Activated T-cell treated with anti-CD3 and anti-CD28 coated beads for 4 hours (primary cell): ENCODE measurements at regions not wholly inside any gene's neighbourhood (a gene's known extent, or its start where the extent isn't known, plus 50 kb on each side); places are given as distances from the start of the nearest gene placed in this dataset.
"Not testable (repeated sequence)": the region's sequence is repeated elsewhere in the genome, so short reads cannot be mapped to it uniquely, and the experiment has no call there.

Source experiments
- DNase-seq: peaks from one replicate; pipeline ENCODE4 v3.0.0-alpha.2; 2020

GRCh38 chr10:118918587-118918986, 110.9 kb upstream of the NANOS1 start:
- no peak for DNase-seq

DNA sequence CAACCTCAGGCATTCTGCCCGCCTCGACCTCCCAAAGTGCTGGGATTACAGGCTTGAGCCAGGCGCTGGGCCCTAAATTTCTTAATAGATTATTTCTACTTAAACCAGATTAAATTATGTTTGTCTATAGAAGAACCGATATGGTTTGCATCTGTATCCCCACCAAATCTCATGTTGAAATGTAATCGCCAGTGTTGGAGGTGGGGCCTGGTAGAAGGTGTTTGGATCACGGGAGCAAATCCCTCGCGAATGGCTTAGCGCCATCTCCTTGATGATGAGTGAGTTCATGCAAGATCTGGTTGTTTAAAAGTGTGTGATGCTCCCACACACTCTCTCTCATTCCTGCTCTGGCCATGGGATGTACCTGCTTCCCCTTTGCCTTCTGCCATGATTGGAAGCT, 109.3 kb upstream of the NANOS1 start:
- DNase-seq: no peak

DNA sequence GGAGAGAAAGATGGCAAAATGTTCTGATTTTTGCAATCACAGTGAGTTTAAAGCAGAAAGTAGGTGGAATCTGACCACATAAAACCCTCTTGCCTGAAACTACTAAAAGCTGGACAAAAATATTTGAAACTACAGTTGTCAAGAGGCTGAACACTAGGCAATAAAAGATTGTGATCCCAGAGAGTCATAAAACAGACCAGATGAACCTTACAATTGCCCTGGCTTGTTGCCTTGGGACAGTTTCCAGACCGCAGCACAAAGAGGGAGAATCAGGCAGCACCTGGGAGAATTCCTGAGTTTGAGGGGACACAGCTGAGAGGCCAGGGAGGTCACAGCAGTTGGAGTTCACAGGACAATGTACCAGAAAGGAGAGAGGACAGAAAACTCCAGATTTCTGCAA, 107.3 kb upstream of the NANOS1 start:
- no peak for DNase-seq

GRCh38 chr10:118922972-118923371, 106.5 kb upstream of the NANOS1 start:
- no peak for DNase-seq

- no peak for DNase-seq
Measured at GRCh38 chr10:118924493-118924892, 105.0 kb upstream of the NANOS1 start.

DNA sequence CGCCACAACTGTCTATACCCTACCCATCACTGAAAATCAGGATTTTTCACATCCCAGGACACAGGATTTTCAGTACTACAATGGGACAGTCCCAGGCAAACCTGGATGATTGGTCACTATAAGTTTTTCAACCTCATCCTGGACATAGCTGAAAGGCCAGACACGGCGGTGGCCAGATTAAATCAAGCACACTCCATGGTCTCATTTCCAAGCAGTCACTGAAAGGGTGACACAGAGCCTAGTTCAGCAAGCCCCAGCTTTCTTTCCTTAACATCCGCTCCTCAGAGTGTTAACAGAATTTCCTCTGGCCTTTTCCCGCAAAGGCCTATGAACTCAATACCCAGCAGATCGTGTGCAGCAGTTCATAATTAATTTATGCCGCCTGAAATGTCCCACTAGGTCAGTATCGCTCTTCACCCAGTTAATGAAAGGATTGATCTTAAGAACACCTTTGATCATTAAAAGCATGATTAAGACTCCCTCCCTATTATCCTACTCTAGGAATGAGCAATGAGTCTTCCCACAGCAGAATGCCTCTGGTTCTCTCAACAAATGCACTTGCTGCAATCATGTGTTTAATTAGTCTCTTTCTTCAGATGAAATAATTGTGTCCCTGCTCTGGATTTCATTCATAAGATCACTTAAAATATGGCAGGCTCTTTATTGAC, 104.0 kb upstream of the NANOS1 start:
- DNase-seq: no peak

DNA sequence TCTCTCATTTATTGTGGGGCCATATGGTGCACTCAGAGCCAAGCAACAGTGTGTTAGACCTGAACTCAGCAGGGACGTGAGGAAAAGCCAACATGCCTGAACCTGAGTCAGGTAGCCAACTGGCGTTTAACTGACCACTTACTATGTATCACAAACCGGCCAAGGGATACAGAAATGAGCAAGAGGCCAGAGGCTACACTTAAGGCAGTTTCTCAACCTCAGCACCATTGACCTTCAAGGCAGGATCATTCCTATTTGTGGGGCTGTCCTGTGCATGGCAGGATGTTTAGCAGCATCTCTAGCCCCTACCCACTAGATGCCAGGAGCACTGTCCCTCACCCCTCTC, 103.5 kb upstream of the NANOS1 start:
- no peak for DNase-seq

DNA sequence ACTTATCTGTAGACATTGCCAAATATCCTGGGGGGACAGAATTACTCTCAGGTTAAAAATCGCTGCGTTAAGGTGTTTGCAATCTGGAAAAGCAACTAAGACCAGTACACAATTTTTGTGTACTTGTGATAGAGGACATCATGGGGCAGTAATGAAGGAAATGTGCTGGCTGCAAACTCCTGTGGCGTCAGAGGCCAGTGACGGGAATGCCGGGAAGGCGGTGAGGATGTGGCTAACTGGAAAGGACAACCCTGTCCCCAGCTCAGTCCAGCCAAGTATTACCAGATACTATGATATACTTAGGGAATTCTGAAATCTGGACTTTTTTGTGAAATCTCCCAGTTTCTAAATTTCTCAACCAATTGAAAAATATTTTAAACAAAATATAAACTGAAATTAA, 103.1 kb upstream of the NANOS1 start:
- no peak for DNase-seq

- DNase-seq: no peak
Measured at GRCh38 chr10:118926903-118927302, 102.6 kb upstream of the NANOS1 start.

DNA sequence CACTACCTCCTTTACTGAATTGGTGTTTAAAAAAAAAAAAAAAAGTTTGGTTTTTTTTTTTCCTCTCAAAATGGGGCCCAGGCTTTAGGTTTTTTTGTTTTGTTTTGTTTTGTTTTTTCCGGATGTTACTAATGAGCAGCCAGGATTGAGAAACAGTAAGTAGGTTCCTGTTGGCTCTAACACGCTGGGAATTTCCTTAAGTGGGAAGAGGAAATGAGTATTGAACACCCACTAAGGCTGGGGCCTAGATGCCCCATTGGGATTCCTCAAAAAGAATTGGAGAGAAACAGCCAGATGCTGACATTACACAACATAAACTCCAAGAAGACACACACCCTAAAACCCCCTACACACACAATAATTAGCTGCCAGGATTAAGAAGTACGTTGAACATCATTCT, 102.2 kb upstream of the NANOS1 start:
- DNase-seq: no peak

DNA sequence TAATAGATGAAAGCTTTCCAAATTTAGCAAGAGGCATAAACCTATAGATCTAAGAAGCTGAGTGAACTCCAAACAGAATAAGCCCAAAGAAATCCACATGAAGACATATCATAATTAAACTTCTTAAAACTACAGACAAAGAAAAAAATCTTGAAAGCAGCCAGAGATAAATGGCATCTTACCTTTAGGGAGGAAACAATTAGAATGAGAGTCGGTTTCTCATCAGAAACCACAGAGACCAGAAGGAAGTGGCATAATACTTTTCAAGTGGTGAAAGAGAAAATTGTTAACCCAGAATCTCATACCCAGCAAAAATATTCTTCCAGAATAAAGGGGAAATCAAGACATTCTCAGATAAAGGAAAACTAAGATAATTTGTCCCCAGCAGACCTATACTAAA, 98.9 kb upstream of the NANOS1 start:
- DNase-seq: no peak

DNA sequence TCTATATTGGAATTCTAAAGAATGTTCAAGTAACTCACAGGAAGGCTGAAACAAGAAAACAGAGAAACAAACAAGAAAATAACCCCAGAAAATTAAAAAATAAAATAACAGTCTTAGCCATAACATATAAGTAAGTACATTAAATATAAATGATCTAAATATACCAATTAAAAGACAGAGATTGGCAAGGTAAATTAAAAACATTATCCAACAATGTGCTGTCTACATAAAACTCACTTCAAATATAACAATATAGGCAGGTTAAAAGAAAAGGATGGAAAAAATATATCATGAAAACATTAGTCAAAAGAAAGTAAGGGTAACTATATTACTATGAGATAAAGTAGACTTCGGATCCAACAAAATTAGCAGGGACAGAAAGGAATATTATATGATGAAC, 98.1 kb upstream of the NANOS1 start:
- DNase-seq: no peak

GRCh38 chr10:118932154-118932553, 97.4 kb upstream of the NANOS1 start:
- DNase-seq: not testable (repeated sequence)

GRCh38 chr10:118937226-118937625, 92.3 kb upstream of the NANOS1 start:
- DNase-seq: no peak

DNA sequence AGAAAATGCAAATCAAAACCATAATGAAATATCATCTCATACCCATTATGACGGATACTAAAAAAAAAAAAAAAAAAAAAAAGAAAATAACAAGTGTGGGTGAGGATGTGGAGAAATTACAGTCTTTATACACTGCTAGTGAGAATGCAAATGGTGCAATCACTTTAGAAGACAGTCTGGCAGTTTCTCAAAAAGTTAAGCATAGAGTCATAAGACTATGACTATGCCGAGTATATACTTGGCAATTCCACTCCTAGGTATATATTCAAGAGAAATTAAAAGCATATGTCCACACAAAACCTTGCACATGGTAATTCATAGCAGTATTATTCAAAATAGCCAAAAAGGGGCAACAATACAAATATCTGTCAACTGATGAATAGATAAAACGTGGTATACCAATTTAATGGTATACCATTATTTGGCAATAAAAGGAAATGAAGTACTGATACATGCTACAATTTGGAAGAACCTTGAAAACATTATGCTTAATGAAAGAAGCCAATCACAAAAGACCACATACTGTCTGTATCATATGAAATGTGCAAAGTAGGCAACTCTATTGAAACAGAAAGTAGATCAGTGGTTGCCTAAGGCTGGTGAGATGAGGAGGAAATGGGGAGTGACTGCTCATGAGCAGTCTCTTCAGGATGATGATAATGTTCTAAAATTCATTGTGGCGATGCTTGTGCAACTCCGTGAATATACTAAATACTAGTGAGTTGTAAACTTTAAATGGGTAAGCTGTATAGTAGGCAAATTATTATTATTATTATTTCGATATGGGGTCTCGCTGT, 90.1 kb upstream of the NANOS1 start:
- DNase-seq: no peak

DNA sequence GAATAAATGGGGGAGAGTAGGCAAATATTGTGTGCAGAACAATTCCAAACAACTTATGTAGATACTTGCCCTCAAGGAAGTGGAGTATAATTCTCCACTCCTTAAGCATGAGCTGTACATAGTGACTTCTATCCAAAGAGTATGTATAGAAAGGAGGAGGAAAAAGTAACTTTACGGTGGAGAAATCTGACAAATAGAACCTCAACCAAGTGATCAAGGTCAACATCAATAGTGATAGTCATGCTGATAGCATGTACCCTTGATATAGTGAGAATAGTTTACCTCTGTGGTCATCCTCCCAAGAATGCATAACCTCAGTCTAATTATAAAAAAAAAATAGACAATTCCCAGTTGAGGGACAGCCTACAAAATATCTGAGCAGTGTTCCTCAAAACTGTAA, 89.1 kb upstream of the NANOS1 start:
- no peak for DNase-seq

GRCh38 chr10:118943253-118943652, 86.3 kb upstream of the NANOS1 start:
- DNase-seq: no peak

DNA sequence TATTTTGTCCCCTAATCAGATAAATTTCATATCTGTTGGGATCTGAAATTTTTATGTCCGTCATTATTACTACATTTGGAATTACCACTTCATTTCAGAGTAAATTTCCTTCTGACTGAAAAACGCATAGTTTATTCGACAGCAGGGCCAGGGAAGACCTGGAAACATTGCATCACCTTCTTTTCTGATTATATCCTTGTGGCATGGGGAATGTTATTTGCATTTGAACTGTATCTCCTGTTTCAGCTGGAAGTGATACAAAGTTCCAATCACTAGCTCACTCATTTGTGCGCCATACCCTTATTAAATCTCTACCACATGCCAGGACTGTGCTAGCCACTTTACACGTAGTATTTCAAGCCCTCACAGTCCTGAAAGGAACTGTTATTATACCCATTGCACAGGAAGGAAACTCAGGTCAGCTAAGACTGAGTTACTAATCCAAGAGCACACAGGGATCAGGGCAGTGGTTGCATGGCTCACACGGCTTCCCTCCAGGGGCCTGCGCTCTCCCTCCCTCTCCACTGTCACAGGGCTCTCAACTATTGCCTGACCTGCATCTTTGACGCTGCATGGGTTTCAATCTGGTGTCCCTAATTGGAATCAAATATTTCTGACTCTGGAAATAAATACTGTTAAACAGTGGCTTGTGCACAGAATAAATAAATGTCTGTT, 84.4 kb upstream of the NANOS1 start:
- no peak for DNase-seq

DNA sequence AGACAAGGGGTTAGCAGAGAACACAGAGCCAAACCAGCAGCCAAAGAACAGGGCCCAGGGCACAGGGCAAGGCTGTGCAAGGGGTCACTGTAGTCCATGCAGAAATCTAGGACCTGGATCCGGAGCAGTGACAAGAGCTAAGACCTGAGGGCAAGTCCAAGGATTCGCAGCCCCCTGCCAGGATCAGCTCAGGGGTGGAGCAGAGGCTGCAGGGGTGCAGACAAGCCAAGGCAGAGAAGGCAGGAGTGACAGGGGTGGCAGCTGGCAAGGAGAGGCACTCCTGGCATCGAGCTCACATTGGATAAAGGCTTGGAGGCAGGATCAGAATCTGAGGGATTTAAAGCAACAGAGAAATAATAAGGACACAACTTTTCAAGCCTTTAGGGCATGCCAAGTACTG, 80.7 kb upstream of the NANOS1 start:
- DNase-seq: no peak

DNA sequence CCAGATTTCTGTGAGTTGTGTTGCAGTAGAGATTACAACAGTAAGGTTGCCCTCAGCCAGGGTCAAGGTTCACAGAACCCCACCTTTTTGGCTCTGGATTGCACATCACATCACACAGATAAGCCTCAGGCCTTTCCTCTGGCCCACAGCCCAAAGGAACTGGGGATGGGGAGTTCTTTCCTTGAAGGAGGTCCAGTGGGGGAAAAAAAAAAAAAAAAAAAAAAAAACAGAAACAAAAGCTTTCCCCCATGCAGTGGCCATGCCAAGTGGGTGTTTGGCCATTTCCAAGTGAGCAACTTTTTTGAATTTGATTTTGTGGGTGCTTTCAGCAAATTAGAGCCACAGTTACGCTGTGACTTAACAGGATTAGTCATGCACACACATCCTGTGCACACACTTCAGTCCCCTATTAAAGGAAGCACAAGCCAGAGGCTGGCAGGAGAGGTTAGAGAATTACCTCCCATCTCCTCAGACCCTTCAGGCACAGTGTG, 79.3 kb upstream of the NANOS1 start:
- DNase-seq: no peak

DNA sequence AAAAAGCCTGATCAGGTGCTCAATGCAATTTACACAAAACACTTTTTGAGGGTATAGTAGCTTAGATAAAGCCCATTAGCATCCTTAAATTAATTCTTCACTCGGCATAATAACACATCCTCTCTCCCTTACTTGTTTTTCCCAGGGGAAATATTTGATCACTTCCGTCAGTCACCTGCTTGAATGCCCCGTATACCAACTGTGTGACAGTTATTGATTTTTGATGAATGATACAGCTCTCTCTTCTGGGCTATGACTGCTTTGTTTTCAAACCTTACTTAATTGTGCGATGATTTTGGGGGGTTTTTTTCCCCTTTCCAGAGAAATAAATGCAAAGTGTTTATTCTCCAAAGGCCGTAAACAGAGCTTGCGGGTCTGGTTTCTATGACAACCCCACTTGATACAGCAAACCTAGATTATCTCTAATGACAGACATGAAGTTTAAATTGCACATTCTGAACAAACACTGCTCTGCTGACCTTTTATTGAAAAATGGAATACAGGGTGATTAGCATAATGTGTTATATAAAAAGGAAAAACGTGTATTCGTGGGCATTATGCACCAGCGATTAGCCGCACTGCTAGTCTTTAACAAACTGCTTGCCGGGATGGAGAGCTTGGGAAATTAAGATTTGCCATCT, 78.4 kb upstream of the NANOS1 start:
- no peak for DNase-seq

DNA sequence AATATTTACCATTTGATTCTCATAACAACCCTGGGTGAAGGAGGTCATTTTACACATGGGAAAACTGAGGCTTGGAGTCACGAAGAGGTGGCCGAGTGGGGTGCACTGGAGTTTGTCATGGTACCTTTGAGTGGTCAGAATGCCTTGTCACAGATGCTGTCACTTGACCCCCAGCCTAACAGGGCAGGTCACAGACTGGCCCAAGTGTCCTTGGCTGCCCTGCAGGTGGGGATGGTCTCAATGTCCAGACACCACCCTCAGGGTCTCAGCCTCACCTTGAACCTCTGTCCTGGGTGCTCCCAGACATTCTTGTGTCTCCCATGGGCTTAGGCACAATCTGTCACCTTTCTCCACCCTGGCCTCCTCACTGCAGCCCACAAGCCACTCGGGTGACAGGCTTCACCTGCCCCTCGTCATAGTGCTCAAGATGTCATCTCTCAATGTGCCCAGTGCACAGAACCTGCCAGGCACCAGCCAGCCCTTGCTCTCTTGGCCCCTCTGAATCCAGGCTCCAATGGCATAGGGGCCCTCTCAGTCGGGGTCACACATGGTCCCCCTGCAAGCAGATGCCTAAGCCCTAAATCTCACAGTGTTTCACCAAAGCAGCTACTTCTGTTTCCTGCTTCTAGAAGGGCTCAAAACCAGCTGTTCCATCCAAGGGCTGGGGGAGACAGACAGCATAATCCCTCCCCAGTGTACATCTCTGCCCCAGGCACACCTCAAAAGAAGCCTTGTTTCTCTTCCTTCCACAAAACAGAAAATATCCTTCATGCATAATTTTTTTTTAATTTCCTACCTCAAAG, 76.8 kb upstream of the NANOS1 start:
- DNase-seq: no peak
